SKM-1 (cell line): ENCODE measurements at regions not wholly inside any gene's neighbourhood (a gene's known extent, or its start where the extent isn't known, plus 50 kb on each side); places are given as distances from the start of the nearest gene placed in this dataset.
"Not testable (repeated sequence)": the region's sequence is repeated elsewhere in the genome, so short reads cannot be mapped to it uniquely, and the experiment has no call there.

ENCODE experiments used
- DNase-seq: peaks from one replicate; lab custom pipeline; 2025; ENCODE audit not compliant: unreplicated experiment; lab: John Stamatoyannopoulos, UW

GRCh38 chr11:115629456-115630015 is 125.3 kb upstream of the CADM1 start:
- no peak for DNase-seq

- no peak for DNase-seq
These were observed 123.6 kb upstream of the CADM1 start for GRCh38 chr11:115627666-115628460.

DNA sequence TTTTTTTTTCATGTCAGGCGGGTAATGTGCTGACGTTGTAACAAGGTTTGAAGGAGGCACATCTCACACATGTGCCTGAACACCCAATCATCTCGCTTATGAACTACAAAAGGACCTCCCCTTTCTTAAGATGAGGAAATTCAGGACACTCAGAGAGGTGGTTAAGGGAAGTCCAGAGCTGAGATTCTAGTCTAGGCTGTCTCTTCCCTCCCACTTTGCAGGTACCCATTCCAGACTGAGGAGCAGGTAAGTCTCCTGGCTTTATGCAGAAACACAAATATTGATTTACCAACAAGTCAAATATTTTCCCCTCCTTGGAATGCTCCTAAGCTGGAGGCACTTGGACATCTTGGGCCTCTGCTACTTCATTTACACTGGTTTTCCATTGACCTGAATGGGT is 122.9 kb upstream of the CADM1 start:
- no peak for DNase-seq

DNA sequence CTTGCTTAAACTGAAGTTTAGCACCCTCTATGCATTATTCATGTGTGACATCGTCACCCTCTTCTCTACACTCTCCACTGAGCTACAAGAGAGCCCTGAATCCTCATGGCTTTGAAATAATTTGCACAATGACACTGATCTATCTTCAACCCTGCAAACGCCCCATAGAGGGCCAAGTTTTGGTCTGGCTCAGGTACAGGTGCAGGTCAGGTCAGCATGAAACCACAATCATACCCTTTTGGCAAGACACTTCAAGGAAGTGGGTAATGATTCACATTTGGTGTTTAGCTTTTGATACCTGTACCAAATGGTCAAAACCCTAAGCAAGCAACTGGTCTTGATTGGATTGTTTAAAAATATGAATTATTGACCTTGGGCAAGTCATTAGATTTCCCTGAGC is 122.2 kb upstream of the CADM1 start:
- no peak for DNase-seq

DNA sequence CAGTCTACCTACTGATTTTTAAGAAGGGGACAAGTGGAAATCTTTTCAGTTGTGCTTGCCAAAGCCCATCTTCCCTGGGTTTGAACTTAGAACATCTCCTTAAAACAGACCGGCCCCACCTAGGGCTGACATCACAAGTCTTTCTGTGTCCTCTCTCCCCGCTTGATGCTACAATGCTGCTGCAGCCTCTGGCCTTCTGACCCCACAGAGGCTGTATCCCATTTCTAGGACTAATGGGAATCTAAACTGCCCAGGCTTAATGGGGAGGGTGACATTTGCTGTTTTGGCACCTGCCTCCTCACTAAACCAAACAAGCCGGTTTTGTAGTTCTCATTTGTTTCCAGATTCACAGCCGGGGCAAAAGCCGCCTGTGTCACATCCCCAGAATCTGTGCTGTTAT is 121.3 kb upstream of the CADM1 start:
- no peak for DNase-seq

GRCh38 chr11:115624065-115624464 is 119.8 kb upstream of the CADM1 start:
- DNase-seq = no peak

DNA sequence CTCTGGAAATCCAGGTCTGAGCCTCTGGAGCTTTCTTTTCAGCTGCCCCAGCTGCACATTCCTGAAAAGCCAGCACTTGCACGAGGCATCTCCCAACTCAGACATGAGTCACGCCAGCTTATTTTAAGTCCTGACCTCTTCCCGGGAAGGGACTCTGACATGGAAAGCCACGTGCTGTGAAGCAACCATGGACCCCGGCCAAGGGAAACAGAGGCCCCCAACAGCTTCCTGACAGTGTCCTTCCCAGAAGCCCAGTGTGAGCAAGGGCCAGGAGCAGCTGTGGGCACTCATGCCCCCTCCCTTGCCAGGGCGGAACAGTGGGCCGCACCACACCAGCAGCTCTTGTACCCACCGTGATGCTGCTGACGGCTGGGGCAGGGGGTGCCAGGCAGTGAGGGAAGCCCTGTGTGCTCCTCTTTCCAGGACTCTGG is 118.8 kb upstream of the CADM1 start:
- no peak for DNase-seq

GRCh38 chr11:115618428-115618827 is 114.2 kb upstream of the CADM1 start:
- no peak for DNase-seq

DNA sequence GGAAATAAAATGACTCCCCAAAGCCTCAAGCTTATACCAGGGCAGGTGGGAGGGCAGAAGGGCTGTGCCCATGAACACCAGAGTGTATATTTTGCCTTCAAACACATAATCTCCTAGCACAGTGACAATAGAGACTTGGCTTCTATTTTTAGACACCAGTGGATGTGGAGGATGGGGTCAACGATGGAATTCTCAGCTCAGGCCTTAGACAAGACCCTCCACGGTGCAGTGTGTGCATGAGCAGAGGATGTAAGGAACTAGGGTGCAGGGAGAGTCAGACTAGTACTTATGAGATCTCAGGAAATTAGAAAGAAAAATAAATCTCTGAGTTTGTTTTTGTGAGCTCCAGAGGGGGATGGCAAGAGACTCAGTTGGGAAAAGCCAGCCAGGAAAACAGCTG is 113.6 kb upstream of the CADM1 start:
- no peak for DNase-seq

GRCh38 chr11:115616971-115617370 is 112.8 kb upstream of the CADM1 start:
- DNase-seq = no peak

GRCh38 chr11:115613986-115614632 is 109.9 kb upstream of the CADM1 start:
- DNase-seq = no peak

DNA sequence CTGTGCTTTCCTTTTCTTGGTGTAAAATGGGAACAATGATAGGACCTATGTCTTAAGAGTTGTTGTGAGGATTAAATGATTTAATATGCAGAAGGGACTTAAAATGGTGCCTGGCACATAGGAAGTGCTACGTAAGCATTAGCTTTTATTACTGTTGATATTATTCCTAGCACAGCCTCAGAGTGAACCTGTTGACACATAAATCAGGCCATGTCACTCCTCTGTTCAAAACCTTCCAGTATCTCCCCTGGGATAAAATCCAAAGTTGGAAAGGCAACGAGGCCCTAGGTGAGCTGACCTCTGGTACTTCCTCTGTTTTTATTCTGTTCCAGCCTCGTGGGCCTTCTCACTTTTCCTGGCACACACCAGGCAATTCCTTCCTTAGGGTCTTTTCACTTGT is 108.8 kb upstream of the CADM1 start:
- DNase-seq = no peak

GRCh38 chr11:115612046-115612730 is 108.0 kb upstream of the CADM1 start:
- DNase-seq = no peak

- no peak for DNase-seq
These were observed 107.1 kb upstream of the CADM1 start for GRCh38 chr11:115611343-115611742.

DNA sequence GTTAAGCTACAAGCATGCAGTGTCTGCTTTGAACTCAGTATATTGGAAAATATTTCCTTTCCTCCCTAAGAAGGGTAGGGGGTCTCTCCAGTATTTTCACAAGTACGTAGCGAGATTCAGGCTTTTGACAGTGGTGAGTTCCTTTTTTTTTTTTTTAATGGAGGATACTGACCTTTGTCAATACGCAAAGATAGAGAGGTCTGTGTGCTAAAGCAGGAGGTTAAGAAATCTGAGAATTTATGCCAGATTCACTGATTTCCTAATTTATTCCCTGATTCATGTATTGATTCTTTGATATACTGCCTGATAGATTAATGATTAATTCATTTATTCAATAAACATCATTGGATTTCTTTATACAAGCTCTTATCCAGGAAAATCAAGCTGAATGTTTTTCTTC is 106.7 kb upstream of the CADM1 start:
- no peak for DNase-seq

- DNase-seq = not testable (repeated sequence)
These were observed 106.0 kb upstream of the CADM1 start for GRCh38 chr11:115610234-115610633.

DNA sequence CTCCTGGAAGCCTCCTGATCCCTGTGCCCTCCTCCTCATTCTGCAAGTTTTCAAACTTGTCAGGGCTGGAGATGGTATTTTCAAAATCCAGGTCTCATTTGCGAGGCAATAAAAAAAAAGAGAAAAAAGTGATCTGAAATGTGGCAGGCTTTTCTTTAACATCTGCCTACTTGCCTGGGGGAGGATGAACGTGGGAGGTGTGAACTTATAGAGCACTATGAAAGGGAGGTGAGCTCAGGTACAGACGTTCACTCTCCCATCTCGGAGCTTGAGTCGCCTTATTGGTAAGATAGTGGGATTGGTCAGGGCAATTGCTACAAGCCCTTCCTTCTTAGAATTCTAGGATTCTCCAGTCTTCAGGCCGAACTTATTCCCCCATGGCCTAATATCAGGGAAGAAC is 104.8 kb upstream of the CADM1 start:
- DNase-seq = no peak

DNA sequence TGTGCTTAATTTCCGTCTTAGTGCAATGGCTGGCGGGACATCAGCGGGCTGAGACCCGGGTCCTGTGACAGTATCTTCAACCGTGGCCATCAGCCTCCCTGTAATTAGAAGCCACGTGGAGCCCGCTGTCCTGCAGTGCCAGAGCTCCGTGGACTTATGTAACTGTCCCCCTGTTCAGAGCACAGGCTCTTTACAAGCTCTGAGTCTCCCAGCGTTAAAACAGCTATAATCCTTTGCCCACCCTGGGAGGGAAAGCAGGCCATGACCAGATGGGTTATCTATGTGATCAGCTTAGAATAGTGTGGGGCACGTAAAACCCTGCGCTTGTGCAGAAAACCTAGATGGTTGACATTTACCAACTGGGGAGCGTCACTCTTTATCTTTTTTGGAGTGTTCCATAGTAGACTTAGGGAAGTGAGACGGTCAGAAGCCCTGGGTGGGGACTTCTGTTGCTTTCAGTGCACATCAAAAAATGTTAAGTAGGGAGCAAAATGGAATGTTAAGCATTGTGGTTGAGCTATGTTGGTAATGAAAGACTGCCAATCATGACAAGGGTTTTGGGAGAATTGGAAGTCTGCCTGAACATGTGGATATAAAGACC is 103.5 kb upstream of the CADM1 start:
- no peak for DNase-seq

- DNase-seq = no peak
These were observed 102.4 kb upstream of the CADM1 start for GRCh38 chr11:115606498-115607220.

DNA sequence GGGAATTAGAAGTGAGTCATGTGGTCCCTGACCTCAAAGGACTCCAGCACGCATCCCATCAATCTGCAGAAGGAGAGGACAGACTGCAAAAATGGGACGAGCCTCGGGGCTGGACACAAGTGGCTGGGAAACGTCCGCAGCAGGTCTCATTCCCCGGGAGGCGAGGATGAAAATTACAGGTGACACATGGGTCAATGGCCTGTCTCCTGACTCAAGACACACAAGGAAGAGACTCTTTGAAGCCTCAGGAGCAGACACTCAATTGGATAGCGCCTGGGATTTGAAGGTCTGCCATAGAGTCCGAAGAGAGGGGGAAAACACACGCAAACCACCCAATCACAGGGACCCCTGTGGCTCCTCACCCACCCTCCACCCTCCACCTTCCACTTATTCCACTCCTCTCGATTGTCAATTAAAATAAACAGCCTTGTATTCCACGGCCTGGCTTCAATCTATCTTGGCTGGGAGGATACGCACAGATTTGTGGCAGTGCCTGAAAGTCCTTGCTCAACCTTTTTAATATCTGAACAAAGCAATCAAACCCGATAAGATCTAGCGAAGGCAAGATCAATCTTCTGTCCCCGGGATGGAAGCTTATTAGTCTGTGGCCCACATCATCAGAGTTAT is 101.8 kb upstream of the CADM1 start:
- no peak for DNase-seq
